Transverse colon (tissue), 3 donors: ENCODE measurements at regions not wholly inside any gene's neighbourhood (a gene's known extent, or its start where the extent isn't known, plus 50 kb on each side); places are given as distances from the start of the nearest gene placed in this dataset.

Source experiments
- POLR2A ChIP-seq: fragments of 450-650 bp; IDR thresholded peaks from one replicate; pipeline ENCODE4 v1.6.1; 2016; ENCODE audit warnings: antibody characterized with exemption, mild to moderate bottlenecking, moderate library complexity
- TF ChIP-seq, protein P1 (sequence below), 5 experiments: fragments of 200-600 bp in 3 of 5; fragments of 450-650 bp in 2 of 5; sonication (generic) in 3 of 5; IDR thresholded peaks; 1 replicate in 2 of 5; 2 replicates in 3 of 5; pipeline ENCODE4 v1.5.1; 2016 to 2017; ENCODE audit warnings: antibody characterized with exemption in 5 of 5, inconsistent platforms in 3 of 5, mild to moderate bottlenecking in 2 of 5, moderate library complexity in 1 of 5

DNA sequence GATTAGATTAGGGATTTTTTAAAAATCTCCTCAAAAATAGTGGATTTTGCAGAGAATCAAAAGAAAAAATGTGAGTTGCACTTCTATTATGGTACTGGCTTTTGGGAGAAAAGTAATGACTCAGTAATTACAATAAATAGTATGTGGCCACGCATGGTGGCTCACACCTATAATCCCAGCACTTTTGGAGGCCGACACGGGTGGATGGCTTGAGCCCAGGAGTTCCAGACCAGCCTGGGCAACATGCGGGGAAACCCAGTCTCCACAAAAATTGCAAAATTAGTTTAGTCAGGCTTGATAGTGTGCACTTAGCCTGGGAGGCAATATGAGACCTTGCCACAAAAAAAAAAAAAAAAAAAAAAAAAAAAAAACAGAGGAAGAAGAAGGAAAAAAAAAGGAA lies 1098.2 kb downstream of the ZPLD1 start:
- TF ChIP-seq, protein P1, sequence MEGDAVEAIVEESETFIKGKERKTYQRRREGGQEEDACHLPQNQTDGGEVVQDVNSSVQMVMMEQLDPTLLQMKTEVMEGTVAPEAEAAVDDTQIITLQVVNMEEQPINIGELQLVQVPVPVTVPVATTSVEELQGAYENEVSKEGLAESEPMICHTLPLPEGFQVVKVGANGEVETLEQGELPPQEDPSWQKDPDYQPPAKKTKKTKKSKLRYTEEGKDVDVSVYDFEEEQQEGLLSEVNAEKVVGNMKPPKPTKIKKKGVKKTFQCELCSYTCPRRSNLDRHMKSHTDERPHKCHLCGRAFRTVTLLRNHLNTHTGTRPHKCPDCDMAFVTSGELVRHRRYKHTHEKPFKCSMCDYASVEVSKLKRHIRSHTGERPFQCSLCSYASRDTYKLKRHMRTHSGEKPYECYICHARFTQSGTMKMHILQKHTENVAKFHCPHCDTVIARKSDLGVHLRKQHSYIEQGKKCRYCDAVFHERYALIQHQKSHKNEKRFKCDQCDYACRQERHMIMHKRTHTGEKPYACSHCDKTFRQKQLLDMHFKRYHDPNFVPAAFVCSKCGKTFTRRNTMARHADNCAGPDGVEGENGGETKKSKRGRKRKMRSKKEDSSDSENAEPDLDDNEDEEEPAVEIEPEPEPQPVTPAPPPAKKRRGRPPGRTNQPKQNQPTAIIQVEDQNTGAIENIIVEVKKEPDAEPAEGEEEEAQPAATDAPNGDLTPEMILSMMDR (IDR thresholded peaks at IDR 0.05), result no peak
- TF ChIP-seq POLR2A, result no peak
